GM23338 (cell line): ENCODE measurements at regions not wholly inside any gene's neighbourhood (a gene's known extent, or its start where the extent isn't known, plus 50 kb on each side); places are given as distances from the start of the nearest gene placed in this dataset.
"Not testable (repeated sequence)": the region's sequence is repeated elsewhere in the genome, so short reads cannot be mapped to it uniquely, and the experiment has no call there.

ENCODE experiments used
- ATAC-seq: fragments of 200-7000 bp; cut with Tn5 transposase; 3 replicates; pipeline ENCODE4 v1.9.1; 2020
- DNase-seq: peaks from one replicate; pipeline ENCODE4 v3.0.0-alpha.2; 2015; ENCODE audit warnings: low spot score
- H2AFZ ChIP-seq: fragments of 200-600 bp; sonication (generic); 2 replicates; pipeline ENCODE4 v1.8.0; 2016; ENCODE audit warnings: antibody characterized with exemption, mild to moderate bottlenecking, moderate library complexity
- H3F3A ChIP-seq: fragments of 200-600 bp; sonication (generic); replicated peaks from 2 replicates; pipeline ENCODE4 v1.8.0; 2017; ENCODE audit warnings: antibody characterized with exemption, mixed run types, low read depth
- H3K27ac ChIP-seq: fragments of 200-600 bp; sonication (generic); 2 replicates; pipeline ENCODE4 v1.6.1; 2016; ENCODE audit warnings: low read depth
- H3K27me3 ChIP-seq: fragments of 200-600 bp; sonication (generic); 2 replicates; pipeline ENCODE4 v1.8.0; 2016; ENCODE audit warnings: mild to moderate bottlenecking, mixed run types, moderate library complexity; ENCODE audit not compliant: insufficient read depth
- H3K36me3 ChIP-seq: fragments of 200-600 bp; sonication (generic); 2 replicates; pipeline ENCODE4 v1.8.0; 2016; ENCODE audit warnings: mild to moderate bottlenecking; ENCODE audit not compliant: insufficient read depth
- H3K4me1 ChIP-seq: fragments of 200-600 bp; sonication (generic); 2 replicates; pipeline ENCODE4 v1.8.0; 2016; ENCODE audit warnings: mild to moderate bottlenecking, moderate library complexity; ENCODE audit not compliant: insufficient read depth
- H3K4me2 ChIP-seq: fragments of 200-600 bp; sonication (generic); 2 replicates; pipeline ENCODE4 v1.7.1; 2017; ENCODE audit warnings: mixed run types
- H3K4me3 ChIP-seq: fragments of 200-600 bp; sonication (generic); 2 replicates; pipeline ENCODE4 v1.6.1; 2016; ENCODE audit warnings: mixed run types
- H3K79me2 ChIP-seq: fragments of 200-600 bp; sonication (generic); replicated peaks from 2 replicates; pipeline ENCODE4 v1.8.0; 2017; ENCODE audit warnings: mild to moderate bottlenecking; ENCODE audit not compliant: insufficient read depth
- H3K9me2 ChIP-seq: fragments of 200-600 bp; sonication (generic); 2 replicates; pipeline ENCODE4 v1.8.0; 2017; ENCODE audit not compliant: insufficient read depth
- H4K20me1 ChIP-seq: fragments of 200-600 bp; sonication (generic); replicated peaks from 2 replicates; pipeline ENCODE4 v1.8.0; 2017; ENCODE audit warnings: mild to moderate bottlenecking; ENCODE audit not compliant: insufficient read depth
- H3K27ac Mint-ChIP-seq: 2 replicates; pipeline ENCODE4 v1.8.0; 2020; ENCODE audit warnings: inconsistent platforms, mild to moderate bottlenecking, moderate library complexity, mixed read lengths
- H3K27me3 Mint-ChIP-seq: 3 replicates; pipeline ENCODE4 v1.8.0; 2022; ENCODE audit warnings: low read depth, mild to moderate bottlenecking, moderate library complexity, mixed read lengths, inconsistent platforms; ENCODE audit not compliant: insufficient read depth, poor library complexity
- H3K36me3 Mint-ChIP-seq: 3 replicates; pipeline ENCODE4 v1.8.0; 2021; ENCODE audit warnings: low read depth, mild to moderate bottlenecking, inconsistent platforms, moderate library complexity, mixed read lengths
- H3K4me1 Mint-ChIP-seq: 3 replicates; pipeline ENCODE4 v1.8.0; 2020; ENCODE audit warnings: mild to moderate bottlenecking, inconsistent platforms, mixed read lengths
- H3K4me3 Mint-ChIP-seq: 3 replicates; pipeline ENCODE4 v1.8.0; 2021; ENCODE audit warnings: moderate library complexity, mild to moderate bottlenecking, inconsistent platforms, mixed read lengths
- H3K9me3 Mint-ChIP-seq: 3 replicates; pipeline ENCODE4 v1.8.0; 2020; ENCODE audit warnings: moderate library complexity, mild to moderate bottlenecking, inconsistent platforms, mixed read lengths
- CREB1 ChIP-seq: fragments of 250-450 bp; sonication (Bioruptor Pico); IDR thresholded peaks from 2 replicates; pipeline ENCODE4 v1.5.0; 2020; ENCODE audit warnings: low read depth, mild to moderate bottlenecking, moderate library complexity
- ETS1 ChIP-seq: IDR thresholded peaks from 2 replicates; pipeline ENCODE4 v1.6.1; 2016; ENCODE audit warnings: antibody characterized with exemption
- EZH2phosphoT487 ChIP-seq: fragments of 200-600 bp; sonication (generic); IDR thresholded peaks from one replicate; pipeline ENCODE4 v1.8.1; 2018; ENCODE audit warnings: antibody characterized with exemption; ENCODE audit not compliant: unreplicated experiment
- JUNB ChIP-seq: IDR thresholded peaks from one replicate; pipeline ENCODE4 v1.6.1; 2016; ENCODE audit warnings: antibody characterized with exemption; ENCODE audit not compliant: unreplicated experiment
- NANOG ChIP-seq: IDR thresholded peaks from 2 replicates; pipeline ENCODE4 v1.6.1; 2016; ENCODE audit warnings: antibody characterized with exemption, borderline replicate concordance
- POLR2AphosphoS5 ChIP-seq: IDR thresholded peaks from 2 replicates; pipeline ENCODE4 v1.6.1; 2016; ENCODE audit warnings: antibody characterized with exemption, low read depth
- REST ChIP-seq: IDR thresholded peaks from one replicate; pipeline ENCODE4 v1.6.1; 2018; ENCODE audit warnings: antibody characterized with exemption; ENCODE audit not compliant: unreplicated experiment

- H3K4me3 ChIP-seq = no peak overlapping the region
- no peaks in the 10 kb centered on the region for H3K36me3 ChIP-seq
- Mint-ChIP-seq H3K36me3 (no peaks in the 10 kb centered on the region), H3K4me3 (no peak overlapping the region), H3K9me3 (no peaks in the 10 kb centered on the region; the same call in 2 of the 3 replicates), H3K27me3 (peaks cover under 1% of the 10 kb centered on the region), H3K27ac (no peak overlapping the region), H3K4me1 (no peaks in the 10 kb centered on the region)
- DNase-seq (no peak), ATAC-seq (no peak)
- no peaks in the 10 kb centered on the region for H3K9me2 ChIP-seq
- H3F3A ChIP-seq = no peaks in the 10 kb centered on the region
- H3K79me2 ChIP-seq = no peaks in the 10 kb centered on the region
- TF ChIP-seq NANOG (no peak), ETS1 (no peak), POLR2AphosphoS5 (no peak), CREB1 (CRISPR knock-in tag) (no peak)
- H4K20me1 ChIP-seq = no peaks in the 10 kb centered on the region
- H2AFZ ChIP-seq = no peak overlapping the region
- H3K27ac ChIP-seq = no peak overlapping the region
- H3K4me2 ChIP-seq = no peak overlapping the region
- no peaks in the 10 kb centered on the region for H3K27me3 ChIP-seq
- no peaks in the 10 kb centered on the region for H3K4me1 ChIP-seq
Observed at GRCh38 chr15:53022788-53023187, 232.7 kb upstream of the ONECUT1 start.

- Histone ChIP-seq H3K4me1 (no peaks in the 10 kb centered on the region), H3K27ac (no peak overlapping the region), H3K27me3 (no peaks in the 10 kb centered on the region), H3K4me3 (no peak overlapping the region), H3K4me2 (no peak overlapping the region), H3K9me2 (peaks cover 10% of the 10 kb centered on the region; the same call in 1 of the 2 replicates), H4K20me1 (no peaks in the 10 kb centered on the region), H3K79me2 (no peaks in the 10 kb centered on the region), H3F3A (no peaks in the 10 kb centered on the region), H2AFZ (no peak overlapping the region), H3K36me3 (no peaks in the 10 kb centered on the region)
- Mint-ChIP-seq H3K27ac (no peak overlapping the region), H3K4me3 (no peak overlapping the region), H3K9me3 (no peaks in the 10 kb centered on the region), H3K36me3 (no peaks in the 10 kb centered on the region), H3K27me3 (peaks cover 3% of the 10 kb centered on the region), H3K4me1 (peaks cover 2% of the 10 kb centered on the region; the same call in 1 of the 3 replicates)
- DNase-seq (no peak), ATAC-seq (no peak)
- TF ChIP-seq CREB1 (CRISPR knock-in tag) (no peak), EZH2phosphoT487 (no peak), REST (no peak), JUNB (no peak), NANOG (no peak)
Observed at GRCh38 chr15:53013329-53013728, 223.2 kb upstream of the ONECUT1 start.

GRCh38 chr15:53011779-53012178, 221.6 kb upstream of the ONECUT1 start:
- not testable (repeated sequence) for H3K4me2 ChIP-seq, H3K9me3 Mint-ChIP-seq, H3K4me1 ChIP-seq, H3K79me2 ChIP-seq, H4K20me1 ChIP-seq, H3K4me1 Mint-ChIP-seq, H3K27ac ChIP-seq, ATAC-seq, H2AFZ ChIP-seq, H3K36me3 ChIP-seq, H3K4me3 Mint-ChIP-seq, H3F3A ChIP-seq, H3K27me3 Mint-ChIP-seq, H3K9me2 ChIP-seq, H3K36me3 Mint-ChIP-seq, DNase-seq, H3K27me3 ChIP-seq, H3K4me3 ChIP-seq
- H3K27ac Mint-ChIP-seq = peak overlapping the region; percentile 44; the same call in 1 of the 2 replicates
